ENCODE measurements at regions not wholly inside any gene's neighbourhood (a gene's known extent, or its start where the extent isn't known, plus 50 kb on each side); places are given as distances from the start of the nearest gene placed in this dataset.
"Not testable (repeated sequence)": the region's sequence is repeated elsewhere in the genome, so short reads cannot be mapped to it uniquely, and the experiment has no call there.

DNA sequence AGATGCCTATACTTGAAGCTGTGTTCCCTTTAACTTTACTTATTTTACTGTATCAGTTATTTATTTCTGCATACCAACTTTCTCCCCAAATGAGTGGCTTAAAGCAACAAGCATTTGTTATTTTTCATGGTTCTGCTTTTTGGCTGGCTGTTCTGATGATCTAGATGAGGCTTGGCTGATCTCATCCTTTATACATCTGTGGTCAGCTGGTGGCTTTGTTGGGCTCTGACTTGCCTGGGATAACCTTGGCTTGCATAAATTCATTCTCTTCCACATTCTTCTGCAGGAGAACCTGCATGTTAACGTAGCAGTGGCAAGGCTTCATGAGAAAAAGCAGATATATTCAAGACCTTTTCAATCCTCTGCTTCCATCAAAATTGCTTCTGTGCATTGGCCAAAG, 1317.6 kb downstream of the ADGRL3 start:
- Histone ChIP-seq H3K4me3 (no peak overlapping the region), H3K27ac (no peak overlapping the region), H3K36me3 (no peaks in the 10 kb centered on the region), H3K9me3 (no peaks in the 10 kb centered on the region), H3K27me3 (no peaks in the 10 kb centered on the region), H3K4me1 (no peaks in the 10 kb centered on the region)
- TF ChIP-seq, protein P1, sequence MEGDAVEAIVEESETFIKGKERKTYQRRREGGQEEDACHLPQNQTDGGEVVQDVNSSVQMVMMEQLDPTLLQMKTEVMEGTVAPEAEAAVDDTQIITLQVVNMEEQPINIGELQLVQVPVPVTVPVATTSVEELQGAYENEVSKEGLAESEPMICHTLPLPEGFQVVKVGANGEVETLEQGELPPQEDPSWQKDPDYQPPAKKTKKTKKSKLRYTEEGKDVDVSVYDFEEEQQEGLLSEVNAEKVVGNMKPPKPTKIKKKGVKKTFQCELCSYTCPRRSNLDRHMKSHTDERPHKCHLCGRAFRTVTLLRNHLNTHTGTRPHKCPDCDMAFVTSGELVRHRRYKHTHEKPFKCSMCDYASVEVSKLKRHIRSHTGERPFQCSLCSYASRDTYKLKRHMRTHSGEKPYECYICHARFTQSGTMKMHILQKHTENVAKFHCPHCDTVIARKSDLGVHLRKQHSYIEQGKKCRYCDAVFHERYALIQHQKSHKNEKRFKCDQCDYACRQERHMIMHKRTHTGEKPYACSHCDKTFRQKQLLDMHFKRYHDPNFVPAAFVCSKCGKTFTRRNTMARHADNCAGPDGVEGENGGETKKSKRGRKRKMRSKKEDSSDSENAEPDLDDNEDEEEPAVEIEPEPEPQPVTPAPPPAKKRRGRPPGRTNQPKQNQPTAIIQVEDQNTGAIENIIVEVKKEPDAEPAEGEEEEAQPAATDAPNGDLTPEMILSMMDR (IDR thresholded peaks at IDR 0.05) = no peak
- intact Hi-C loops (cut with DNase I) = loop anchor here (10.0 kb wide), 1 partner anchor 63 kb away; no protein-coding TSS in a partner anchor
- DNase-seq (ENCODE audit: low spot score in 2 of 2) = no peak

DNA sequence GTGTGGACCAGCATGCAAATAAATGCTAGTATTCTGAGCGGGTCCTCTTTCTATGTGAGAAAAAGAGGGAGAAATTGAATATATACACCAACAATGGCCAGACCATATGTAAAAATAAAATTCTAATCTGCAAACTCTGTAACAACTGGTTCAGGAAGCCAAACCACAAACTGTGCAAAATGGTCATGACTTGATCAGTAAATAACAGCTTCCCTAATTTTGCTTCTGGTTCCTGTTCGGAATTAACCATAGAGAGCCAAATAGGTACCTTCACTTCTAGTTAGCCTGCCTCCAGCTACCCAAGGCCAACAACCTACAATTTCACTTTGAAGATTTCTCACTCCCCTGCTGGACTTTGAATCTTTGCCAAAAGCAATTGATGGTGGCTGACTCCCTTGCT, 1313.2 kb downstream of the ADGRL3 start:
- no peaks in the 10 kb centered on the region for H3K4me1 ChIP-seq
- DNase-seq (ENCODE audit: low spot score in 2 of 2) = no peak
- H3K9me3 ChIP-seq = no peaks in the 10 kb centered on the region
- intact Hi-C loops (cut with DNase I) = loop anchor here (10.0 kb wide), 1 partner anchor 59 kb away; no protein-coding TSS in a partner anchor
- no peak overlapping the region for H3K27ac ChIP-seq
- H3K4me3 ChIP-seq = no peak overlapping the region
- H3K36me3 ChIP-seq = no peaks in the 10 kb centered on the region
- no peaks in the 10 kb centered on the region for H3K27me3 ChIP-seq
- TF ChIP-seq, protein P1 (IDR thresholded peaks at IDR 0.05) = no peak

DNA sequence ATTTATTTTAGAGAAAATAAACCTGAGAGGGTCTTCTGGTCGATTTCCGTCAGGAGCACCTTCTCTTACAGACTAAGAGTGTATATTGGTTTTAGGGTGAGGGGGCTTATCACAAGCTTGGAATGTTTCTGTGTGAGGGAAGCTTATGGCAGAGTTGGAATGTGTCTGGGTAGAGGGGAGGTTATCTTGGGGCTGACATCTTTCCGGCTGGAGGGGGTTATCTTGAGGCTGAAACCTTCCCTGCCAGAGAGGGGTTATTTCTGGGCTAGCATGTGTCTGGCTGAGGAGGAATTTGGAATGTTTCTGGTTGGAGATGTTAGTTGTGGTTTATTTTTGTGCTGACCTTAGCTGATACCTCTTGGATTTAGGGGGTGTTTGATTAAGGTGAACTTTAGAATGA, 1312.1 kb downstream of the ADGRL3 start:
- Histone ChIP-seq H3K4me1 (no peaks in the 10 kb centered on the region), H3K27me3 (no peaks in the 10 kb centered on the region), H3K36me3 (no peaks in the 10 kb centered on the region), H3K27ac (no peak overlapping the region), H3K9me3 (no peaks in the 10 kb centered on the region), H3K4me3 (no peak overlapping the region)
- no peak for DNase-seq (ENCODE audit: low spot score in 2 of 2)
- intact Hi-C loops (cut with DNase I) = loop anchor here (10.0 kb wide), 1 partner anchor 57 kb away; no protein-coding TSS in a partner anchor
- TF ChIP-seq, protein P1 (IDR thresholded peaks at IDR 0.05) = no peak

DNA sequence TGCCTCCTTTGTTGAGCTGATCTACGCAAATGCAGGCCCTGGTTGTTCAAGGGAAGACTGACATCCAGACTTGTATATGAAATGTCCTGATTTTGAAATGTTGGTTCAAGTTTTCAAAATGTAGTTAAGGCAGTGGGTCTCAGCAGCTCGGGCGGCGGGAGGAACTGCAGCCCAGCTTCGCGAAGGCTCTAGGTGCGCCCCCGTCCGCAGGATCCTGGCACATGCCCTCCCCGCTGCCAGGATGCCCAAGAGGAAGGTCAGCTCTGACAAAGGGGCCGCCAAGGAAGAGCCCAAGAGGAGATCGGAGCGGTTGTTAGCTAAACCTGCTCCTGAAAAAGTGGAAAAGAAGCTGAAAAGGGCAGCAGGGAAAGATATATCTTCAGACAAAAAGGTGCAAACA, 1310.1 kb downstream of the ADGRL3 start:
- H3K9me3 ChIP-seq = no peaks in the 10 kb centered on the region
- no peak for DNase-seq (ENCODE audit: low spot score in 2 of 2)
- intact Hi-C loops (cut with DNase I) = loop anchor here (10.0 kb wide), 1 partner anchor 55 kb away; no protein-coding TSS in a partner anchor
- H3K27ac ChIP-seq = no peak overlapping the region
- no peaks in the 10 kb centered on the region for H3K36me3 ChIP-seq
- no peaks in the 10 kb centered on the region for H3K4me1 ChIP-seq
- H3K27me3 ChIP-seq = no peaks in the 10 kb centered on the region
- TF ChIP-seq, protein P1 (IDR thresholded peaks at IDR 0.05) = no peak
- H3K4me3 ChIP-seq = no peak overlapping the region

DNA sequence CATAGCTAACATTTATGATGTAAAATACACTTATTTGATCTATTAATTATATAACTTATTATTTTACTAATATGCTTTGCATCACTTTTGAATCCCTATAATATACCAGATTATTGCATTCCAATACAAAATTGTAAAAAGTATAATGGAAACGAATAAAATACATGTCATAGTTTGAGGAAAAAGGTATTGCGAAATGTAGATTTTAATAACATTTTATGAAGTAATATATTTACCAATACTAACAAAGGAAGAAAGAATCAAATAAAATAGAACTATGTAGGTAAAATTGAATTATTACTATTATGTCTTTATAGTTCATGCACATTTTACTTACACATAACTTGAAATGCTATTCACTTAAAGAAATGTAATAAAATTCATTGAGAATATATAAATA, 1300.2 kb downstream of the ADGRL3 start:
- DNase-seq (ENCODE audit: low spot score in 2 of 2) = no peak
- Histone ChIP-seq H3K27me3 (no peaks in the 10 kb centered on the region), H3K9me3 (no peaks in the 10 kb centered on the region), H3K27ac (no peak overlapping the region), H3K4me3 (no peak overlapping the region), H3K36me3 (no peaks in the 10 kb centered on the region), H3K4me1 (no peaks in the 10 kb centered on the region)
- TF ChIP-seq, protein P1 (IDR thresholded peaks at IDR 0.05) = no peak
- intact Hi-C loops (cut with DNase I) = no loop called here

DNA sequence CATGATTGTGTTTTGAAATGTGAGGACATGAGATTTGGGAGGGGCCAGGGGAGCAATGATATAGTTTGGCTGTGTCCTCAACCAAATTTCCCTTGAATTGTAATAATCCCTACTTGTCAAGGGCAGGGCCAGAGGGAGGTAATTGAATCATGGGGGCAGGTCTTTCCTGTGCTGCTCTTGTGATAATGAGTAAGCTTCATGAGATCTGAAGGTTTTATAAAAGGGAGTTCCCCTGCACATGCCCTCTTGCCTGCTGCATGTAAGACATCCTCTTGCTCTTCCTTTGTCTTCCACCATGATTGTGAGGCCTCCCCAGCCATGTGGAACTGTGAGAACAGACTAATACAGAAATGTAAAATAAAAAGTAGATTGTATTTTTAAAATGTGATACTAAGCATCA, 1294.9 kb downstream of the ADGRL3 start:
- Histone ChIP-seq H3K4me1 (no peaks in the 10 kb centered on the region), H3K27me3 (no peaks in the 10 kb centered on the region), H3K27ac (no peak overlapping the region), H3K9me3 (no peaks in the 10 kb centered on the region), H3K4me3 (no peak overlapping the region), H3K36me3 (no peaks in the 10 kb centered on the region)
- intact Hi-C loops (cut with DNase I) = no loop called here
- TF ChIP-seq, protein P1 (IDR thresholded peaks at IDR 0.05) = no peak
- no peak for DNase-seq (ENCODE audit: low spot score in 2 of 2)

DNA sequence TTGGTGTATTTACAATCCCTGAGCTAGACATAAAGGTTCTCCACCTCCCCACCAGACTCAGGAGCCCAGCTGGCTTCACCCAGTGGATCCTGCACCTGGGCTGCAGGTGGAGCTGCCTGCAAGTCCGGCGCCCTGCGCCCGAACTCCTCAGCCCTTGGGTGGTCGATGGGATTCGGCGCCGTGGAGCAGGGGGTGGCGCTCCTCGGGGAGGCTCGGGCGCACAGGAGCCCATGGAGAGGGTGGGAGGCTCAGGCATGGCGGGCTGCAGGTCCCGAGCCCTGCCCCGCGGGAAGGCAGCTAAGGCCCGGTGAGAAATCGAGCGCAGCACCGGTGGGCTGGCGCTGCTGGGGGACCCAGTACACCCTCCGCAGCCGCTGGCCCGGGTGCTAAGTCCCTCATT, 1291.6 kb downstream of the ADGRL3 start:
- H3K4me3 ChIP-seq; H3K9me3 ChIP-seq; intact Hi-C loops (cut with DNase I); H3K27me3 ChIP-seq; DNase-seq (ENCODE audit: low spot score in 2 of 2); H3K27ac ChIP-seq; H3K36me3 ChIP-seq; H3K4me1 ChIP-seq: not testable (repeated sequence)
